Psoas muscle (tissue), 7 donors: ENCODE measurements at regions not wholly inside any gene's neighbourhood (a gene's known extent, or its start where the extent isn't known, plus 50 kb on each side); places are given as distances from the start of the nearest gene placed in this dataset.

Experiments used
- ATAC-seq, 4 donors: fragments of 200-7000 bp; cut with Tn5 transposase; one replicate each; pipeline ENCODE4 v1.9.1; 2020; ENCODE audit warnings: moderate library complexity in 3 of 4, mild to moderate bottlenecking in 2 of 4
- DNase-seq, 2 donors: peaks; one replicate each; pipeline ENCODE4 v3.0.0-alpha.2; 2020
- H3K27ac ChIP-seq: fragments of 200-600 bp; one replicate; pipeline ENCODE4 v1.8.0; 2022
- H3K27me3 ChIP-seq, 3 donors: fragments of 200-600 bp in 1 of 3; one replicate each; pipeline versions ENCODE4 v1.6.1 to v1.8.0; 2013 to 2022; ENCODE audit warnings: low read length in 2 of 3, mild to moderate bottlenecking in 2 of 3, moderate library complexity in 1 of 3; ENCODE audit not compliant: insufficient read depth in 3 of 3
- H3K36me3 ChIP-seq, 2 donors: fragments of 200-600 bp in 1 of 2; one replicate each; pipeline versions ENCODE4 v1.6.1 to v1.8.0; 2013 to 2022; ENCODE audit warnings: low read depth in 1 of 2, mild to moderate bottlenecking in 1 of 2, moderate library complexity in 1 of 2; ENCODE audit not compliant: insufficient read depth in 1 of 2
- H3K4me1 ChIP-seq: fragments of 200-600 bp; one replicate; pipeline ENCODE4 v1.8.0; 2022
- H3K4me3 ChIP-seq: fragments of 200-600 bp; one replicate; pipeline ENCODE4 v1.8.0; 2022; ENCODE audit warnings: mild to moderate bottlenecking
- H3K9me3 ChIP-seq: fragments of 200-600 bp; one replicate; pipeline ENCODE4 v1.8.0; 2022
- CTCF ChIP-seq: fragments of 200-600 bp; IDR thresholded peaks from one replicate; pipeline ENCODE4 v1.8.0; 2022; ENCODE audit warnings: antibody characterized with exemption
- WGBS, 3 donors: extraction: QIAGEN DNeasy Blood & Tissue Kit; methylation state at CpG; one replicate each; pipeline versions ENCODE4 v1.1.6 to v1.1.7; 2013; 5-methylcytosine and 5-hydroxymethylcytosine counted together
- intact Hi-C, 2 donors: fragments of 100-400 bp; cut with DNase I; formaldehyde crosslinking; loops; one replicate each; pipeline versions ENCODE4 v1.11.0 to v1.14.2; 2022
- donor health status: healthy with polysubstance abuse.
- donor health status: DM: no; HTN: no; CAD: no; lungs with moderate emphysema.
- donor health status: Bipolar disorder and iron deficiency.
- donor health status: healthy.
- donor health status: DM: yes; HTN: yes; CAD: no.
- donor health status: DM: no; HTN: no; CAD: no.
- donor health status: DM: yes; HTN: yes; CAD: no.

GRCh38 chr5:143513720-143514119, 110.2 kb upstream of the NR3C1 start:
- no peaks in the 10 kb centered on the region for H3K27me3 ChIP-seq
- H3K4me1 ChIP-seq, result peaks cover 26% of the 10 kb centered on the region

GRCh38 chr5:143511736-143512135, 108.2 kb upstream of the NR3C1 start:
- no peak for ATAC-seq
- no peak for TF ChIP-seq CTCF
- intact Hi-C loops, result no loop called here
- Histone ChIP-seq H3K4me1 (peaks cover 39% of the 10 kb centered on the region), H3K27me3 (no peaks in the 10 kb centered on the region), H3K4me3 (no peak overlapping the region), H3K27ac (no peak overlapping the region), H3K9me3 (no peaks in the 10 kb centered on the region), H3K36me3 (no peaks in the 10 kb centered on the region)
- DNase-seq, result no peak

More at GRCh38 chr5:143513720-143514119, 110.2 kb upstream of the NR3C1 start:
- H3K27ac ChIP-seq, result no peak overlapping the region
- no peak for TF ChIP-seq CTCF
- DNase-seq (no peak), ATAC-seq (no peak)
- intact Hi-C loops, result no loop called here
- H3K36me3 ChIP-seq, result no peaks in the 10 kb centered on the region
- WGBS, 3 donors, result 97 to 100% (median 98%) methylated on average over 2 of the region's 2 CpGs
- H3K9me3 ChIP-seq, result no peaks in the 10 kb centered on the region
- no peak overlapping the region for H3K4me3 ChIP-seq

- ATAC-seq (peak; percentile 65 to 87 (median 72)), DNase-seq (no peak)
- intact Hi-C loops, result loop anchor here in 1 of 2 donors (5.0 to 10.0 kb wide), 2 partner anchors 107 to 485 kb away; partner anchors contain the start of gene NR3C1
- H3K27me3 ChIP-seq, result no peaks in the 10 kb centered on the region
- H3K36me3 ChIP-seq, result no peaks in the 10 kb centered on the region
- no peaks in the 10 kb centered on the region for H3K9me3 ChIP-seq
- H3K4me3 ChIP-seq, result no peak overlapping the region
- no peak overlapping the region for H3K27ac ChIP-seq
- WGBS, 3 donors, result 30 to 37% (median 35%) methylated on average over 3 of the region's 3 CpGs
- H3K4me1 ChIP-seq, result peaks cover 35% of the 10 kb centered on the region
- TF ChIP-seq CTCF, result no peak
These were observed 106.3 kb upstream of the NR3C1 start for GRCh38 chr5:143509758-143510221.

GRCh38 chr5:143506836-143507552, 103.5 kb upstream of the NR3C1 start:
- H3K27ac ChIP-seq, result peak overlapping the region; percentile 77
- H3K4me1 ChIP-seq, result peaks cover 35% of the 10 kb centered on the region
- no peak overlapping the region for H3K4me3 ChIP-seq
- no peaks in the 10 kb centered on the region for H3K27me3 ChIP-seq
- no peaks in the 10 kb centered on the region for H3K36me3 ChIP-seq
- WGBS, 3 donors, result 70 to 80% (median 78%) methylated on average over 1 of the region's 1 CpG
- ATAC-seq (peak; percentile 88 to 95 (median 90)), DNase-seq (no peak)
- intact Hi-C loops, result loop anchor here in 1 of 2 donors (5.0 to 10.0 kb wide), 2 partner anchors 105 to 482 kb away; partner anchors contain the start of gene NR3C1
- no peak for TF ChIP-seq CTCF
- no peaks in the 10 kb centered on the region for H3K9me3 ChIP-seq
